ENCODE measurements at regions not wholly inside any gene's neighbourhood (a gene's known extent, or its start where the extent isn't known, plus 50 kb on each side); places are given as distances from the start of the nearest gene placed in this dataset.

- Mint-ChIP-seq H3K36me3 (ENCODE audit: low read depth) (no peaks in the 10 kb centered on the region), H3K4me3 (no peak overlapping the region), H3K27me3 (ENCODE audit: low read depth) (no peaks in the 10 kb centered on the region), H3K27ac (no peak overlapping the region), H3K9me3 (no peaks in the 10 kb centered on the region), H3K4me1 (ENCODE audit: low read depth) (no peaks in the 10 kb centered on the region)
These were observed 561.9 kb upstream of the ADGRL4 start for GRCh38 chr1:79568411-79568810.

GRCh38 chr1:79561521-79561978 lies 555.0 kb upstream of the ADGRL4 start:
- Mint-ChIP-seq H3K27me3 (ENCODE audit: low read depth) (no peaks in the 10 kb centered on the region), H3K36me3 (ENCODE audit: low read depth) (no peaks in the 10 kb centered on the region), H3K4me3 (no peak overlapping the region), H3K9me3 (peaks cover 7% of the 10 kb centered on the region), H3K4me1 (ENCODE audit: low read depth) (no peaks in the 10 kb centered on the region), H3K27ac (no peak overlapping the region)

DNA sequence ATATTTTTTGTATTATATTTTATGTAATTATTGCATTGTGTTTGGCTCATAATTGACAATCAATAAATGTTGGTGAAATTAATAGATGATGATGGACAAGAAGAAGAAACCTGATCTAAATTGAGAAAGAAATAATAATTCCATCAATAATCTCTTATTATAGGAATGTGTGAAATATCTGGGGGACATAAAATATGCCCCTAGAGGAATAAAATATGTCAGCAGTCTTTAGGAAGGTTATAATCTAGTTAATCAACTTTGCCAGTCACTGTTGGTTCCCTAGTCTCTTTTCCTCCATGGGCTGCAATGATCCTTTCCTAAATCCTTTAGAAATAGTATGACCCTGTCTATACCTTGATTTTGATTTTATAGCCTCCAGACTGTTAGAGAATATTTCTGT lies 549.7 kb upstream of the ADGRL4 start:
- Mint-ChIP-seq H3K36me3 (ENCODE audit: low read depth) (no peaks in the 10 kb centered on the region), H3K9me3 (peaks cover 7% of the 10 kb centered on the region), H3K27ac (no peak overlapping the region), H3K4me3 (no peak overlapping the region), H3K27me3 (ENCODE audit: low read depth) (no peaks in the 10 kb centered on the region), H3K4me1 (ENCODE audit: low read depth) (no peaks in the 10 kb centered on the region)

- Mint-ChIP-seq H3K27ac (no peak overlapping the region), H3K36me3 (ENCODE audit: low read depth) (no peaks in the 10 kb centered on the region), H3K9me3 (no peaks in the 10 kb centered on the region), H3K27me3 (ENCODE audit: low read depth) (no peaks in the 10 kb centered on the region), H3K4me1 (ENCODE audit: low read depth) (no peaks in the 10 kb centered on the region), H3K4me3 (no peak overlapping the region)
These were observed 548.2 kb upstream of the ADGRL4 start for GRCh38 chr1:79554688-79555087.

- no peak overlapping the region for H3K27ac Mint-ChIP-seq
- no peaks in the 10 kb centered on the region for H3K27me3 Mint-ChIP-seq (ENCODE audit: low read depth)
- no peak overlapping the region for H3K4me3 Mint-ChIP-seq
- H3K9me3 Mint-ChIP-seq, result no peaks in the 10 kb centered on the region
- H3K36me3 Mint-ChIP-seq (ENCODE audit: low read depth), result no peaks in the 10 kb centered on the region
- no peaks in the 10 kb centered on the region for H3K4me1 Mint-ChIP-seq (ENCODE audit: low read depth)
These were observed 544.8 kb upstream of the ADGRL4 start for GRCh38 chr1:79551321-79551720.

DNA sequence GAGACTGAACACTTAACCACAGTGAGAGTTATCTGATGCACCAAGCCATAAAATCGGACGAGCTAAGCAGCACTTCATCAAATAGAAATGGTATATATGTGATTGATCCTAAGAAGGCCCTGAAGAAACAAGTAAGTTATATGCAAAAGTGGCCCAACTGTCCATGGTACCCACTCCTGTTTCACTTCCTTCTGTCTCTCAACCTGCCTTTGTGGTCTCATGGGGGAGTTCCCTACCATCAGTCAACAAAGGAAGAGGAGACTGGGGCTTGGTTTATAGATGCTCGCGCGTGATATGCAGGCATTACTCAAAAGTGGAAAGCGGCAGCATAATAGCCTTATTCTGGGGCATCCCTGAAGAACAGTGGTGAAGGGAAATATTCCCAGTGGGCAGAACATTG lies 543.9 kb upstream of the ADGRL4 start:
- Mint-ChIP-seq H3K27ac (no peak overlapping the region), H3K27me3 (ENCODE audit: low read depth) (no peaks in the 10 kb centered on the region), H3K4me1 (ENCODE audit: low read depth) (no peaks in the 10 kb centered on the region), H3K9me3 (no peaks in the 10 kb centered on the region), H3K4me3 (no peak overlapping the region), H3K36me3 (ENCODE audit: low read depth) (no peaks in the 10 kb centered on the region)

DNA sequence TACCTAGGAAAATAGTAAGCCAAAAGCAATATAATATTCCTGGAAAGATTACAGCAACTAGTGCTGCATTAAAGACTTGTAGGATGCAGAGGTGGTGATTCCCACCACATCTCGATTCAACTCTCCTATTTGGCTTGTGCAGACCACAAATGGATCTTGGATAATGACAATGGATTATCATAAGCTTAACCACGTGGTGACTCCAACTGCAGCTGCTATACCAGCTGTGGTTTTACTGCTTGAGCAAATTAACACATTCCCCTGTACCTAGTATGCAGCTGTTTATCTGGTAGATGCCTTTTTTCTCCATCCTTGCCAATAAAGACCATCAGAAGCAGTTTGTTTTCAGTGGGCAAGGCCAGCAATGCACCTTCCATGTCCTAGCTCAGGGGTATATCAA lies 542.7 kb upstream of the ADGRL4 start:
- H3K9me3 Mint-ChIP-seq, result no peaks in the 10 kb centered on the region
- no peaks in the 10 kb centered on the region for H3K4me1 Mint-ChIP-seq (ENCODE audit: low read depth)
- no peak overlapping the region for H3K4me3 Mint-ChIP-seq
- H3K27me3 Mint-ChIP-seq (ENCODE audit: low read depth), result no peaks in the 10 kb centered on the region
- no peak overlapping the region for H3K27ac Mint-ChIP-seq
- H3K36me3 Mint-ChIP-seq (ENCODE audit: low read depth), result no peaks in the 10 kb centered on the region

- Mint-ChIP-seq H3K4me1 (ENCODE audit: low read depth) (no peaks in the 10 kb centered on the region), H3K4me3 (no peak overlapping the region), H3K27ac (no peak overlapping the region), H3K27me3 (ENCODE audit: low read depth) (no peaks in the 10 kb centered on the region), H3K9me3 (no peaks in the 10 kb centered on the region), H3K36me3 (ENCODE audit: low read depth) (no peaks in the 10 kb centered on the region)
These were observed 541.0 kb upstream of the ADGRL4 start for GRCh38 chr1:79547514-79547913.

- Mint-ChIP-seq H3K36me3 (ENCODE audit: low read depth) (no peaks in the 10 kb centered on the region), H3K27ac (no peak overlapping the region), H3K4me1 (ENCODE audit: low read depth) (no peaks in the 10 kb centered on the region), H3K4me3 (no peak overlapping the region), H3K27me3 (ENCODE audit: low read depth) (no peaks in the 10 kb centered on the region), H3K9me3 (no peaks in the 10 kb centered on the region)
These were observed 536.9 kb upstream of the ADGRL4 start for GRCh38 chr1:79543394-79543793.

GRCh38 chr1:79539001-79539400 lies 532.5 kb upstream of the ADGRL4 start:
- Mint-ChIP-seq H3K36me3 (ENCODE audit: low read depth) (no peaks in the 10 kb centered on the region), H3K27ac (no peak overlapping the region), H3K27me3 (ENCODE audit: low read depth) (no peaks in the 10 kb centered on the region), H3K4me1 (ENCODE audit: low read depth) (no peaks in the 10 kb centered on the region), H3K4me3 (no peak overlapping the region), H3K9me3 (no peaks in the 10 kb centered on the region)

DNA sequence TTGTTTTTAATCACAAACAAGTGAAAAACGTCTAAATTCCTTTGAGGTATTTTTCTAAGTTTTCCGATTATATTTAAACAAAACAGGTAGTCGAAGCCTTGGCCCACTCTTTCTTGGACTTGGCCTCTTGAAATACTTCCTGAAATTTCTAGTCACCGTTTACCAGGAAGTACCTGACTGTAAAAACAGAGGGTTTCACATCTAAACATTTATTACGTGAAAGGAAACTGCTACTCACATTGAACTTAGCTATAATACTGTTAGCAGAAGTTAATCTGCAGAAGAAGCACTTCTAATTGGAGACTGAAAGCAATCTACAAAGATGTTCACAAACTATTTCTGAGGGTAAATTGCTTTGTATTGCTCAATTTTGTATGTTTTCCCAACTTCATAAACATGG lies 526.0 kb upstream of the ADGRL4 start:
- Mint-ChIP-seq H3K36me3 (ENCODE audit: low read depth) (no peaks in the 10 kb centered on the region), H3K4me3 (no peak overlapping the region), H3K9me3 (no peaks in the 10 kb centered on the region), H3K4me1 (ENCODE audit: low read depth) (no peaks in the 10 kb centered on the region), H3K27me3 (ENCODE audit: low read depth) (no peaks in the 10 kb centered on the region), H3K27ac (no peak overlapping the region)

GRCh38 chr1:79531790-79532189 lies 525.3 kb upstream of the ADGRL4 start:
- no peaks in the 10 kb centered on the region for H3K9me3 Mint-ChIP-seq
- H3K36me3 Mint-ChIP-seq (ENCODE audit: low read depth), result no peaks in the 10 kb centered on the region
- no peak overlapping the region for H3K27ac Mint-ChIP-seq
- no peaks in the 10 kb centered on the region for H3K27me3 Mint-ChIP-seq (ENCODE audit: low read depth)
- H3K4me3 Mint-ChIP-seq, result no peak overlapping the region
- H3K4me1 Mint-ChIP-seq (ENCODE audit: low read depth), result no peaks in the 10 kb centered on the region

- Mint-ChIP-seq H3K27me3 (ENCODE audit: low read depth) (no peaks in the 10 kb centered on the region), H3K4me3 (no peak overlapping the region), H3K4me1 (ENCODE audit: low read depth) (no peaks in the 10 kb centered on the region), H3K9me3 (peaks cover 4% of the 10 kb centered on the region), H3K36me3 (ENCODE audit: low read depth) (no peaks in the 10 kb centered on the region), H3K27ac (no peak overlapping the region)
These were observed 523.9 kb upstream of the ADGRL4 start for GRCh38 chr1:79530476-79530875.

GRCh38 chr1:79530055-79530454 lies 523.5 kb upstream of the ADGRL4 start:
- Mint-ChIP-seq H3K9me3 (peaks cover 4% of the 10 kb centered on the region), H3K27me3 (ENCODE audit: low read depth) (no peaks in the 10 kb centered on the region), H3K4me3 (no peak overlapping the region), H3K36me3 (ENCODE audit: low read depth) (no peaks in the 10 kb centered on the region), H3K4me1 (ENCODE audit: low read depth) (no peaks in the 10 kb centered on the region), H3K27ac (no peak overlapping the region)

DNA sequence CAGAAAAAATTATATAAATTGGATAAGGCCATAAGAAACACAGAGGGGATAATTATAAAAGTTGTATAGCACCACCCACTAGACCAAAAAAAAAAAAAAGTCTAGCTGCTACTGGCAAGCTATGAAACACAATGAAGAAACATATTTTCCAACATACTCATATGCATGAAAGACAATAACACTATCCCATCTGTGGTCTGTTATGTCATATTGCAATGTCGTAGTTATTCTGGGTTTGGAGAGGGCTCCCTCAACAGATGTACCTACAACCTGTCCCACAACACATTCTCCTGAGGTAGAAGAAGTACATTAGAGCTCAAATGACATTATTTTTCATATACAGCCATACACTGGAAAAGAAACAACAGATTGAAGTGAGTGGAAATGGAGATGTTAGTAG lies 517.6 kb upstream of the ADGRL4 start:
- H3K9me3 Mint-ChIP-seq, result peaks cover 10% of the 10 kb centered on the region
- no peak overlapping the region for H3K27ac Mint-ChIP-seq
- no peaks in the 10 kb centered on the region for H3K27me3 Mint-ChIP-seq (ENCODE audit: low read depth)
- no peaks in the 10 kb centered on the region for H3K4me1 Mint-ChIP-seq (ENCODE audit: low read depth)
- H3K36me3 Mint-ChIP-seq (ENCODE audit: low read depth), result no peaks in the 10 kb centered on the region
- H3K4me3 Mint-ChIP-seq, result no peak overlapping the region

DNA sequence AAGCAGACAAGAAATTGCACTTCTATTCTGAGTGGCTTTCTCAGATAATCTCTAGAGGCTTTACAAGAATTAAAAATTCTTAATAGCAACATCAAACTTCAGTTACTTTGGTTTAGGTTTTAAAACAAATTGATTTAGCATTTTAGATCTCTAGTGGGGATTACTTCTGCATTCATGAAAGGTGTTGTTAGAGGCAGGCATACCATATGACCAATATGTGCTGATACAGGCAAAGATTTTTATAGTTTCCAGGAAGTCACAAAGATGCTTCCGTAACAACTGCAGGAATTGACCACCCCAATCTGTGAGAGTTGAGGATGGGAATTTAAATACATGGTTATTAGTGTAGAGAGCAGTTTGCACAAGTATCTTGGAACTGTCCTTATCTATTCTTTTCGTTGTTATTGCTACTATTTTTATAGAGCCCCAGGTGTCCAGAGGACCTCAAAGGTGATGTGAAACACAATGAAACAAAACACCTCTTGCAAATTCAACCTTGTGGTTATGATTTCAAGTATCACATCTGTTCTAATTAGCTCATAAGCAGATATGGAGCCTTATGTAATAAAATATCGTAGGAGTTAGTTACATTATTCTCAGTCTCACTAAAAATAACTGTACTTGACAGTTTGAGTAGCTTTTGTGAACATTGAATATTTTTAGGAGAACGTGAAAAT lies 512.7 kb upstream of the ADGRL4 start:
- Mint-ChIP-seq H3K27ac (no peak overlapping the region), H3K27me3 (ENCODE audit: low read depth) (no peaks in the 10 kb centered on the region), H3K9me3 (peaks cover 14% of the 10 kb centered on the region), H3K4me1 (ENCODE audit: low read depth) (no peaks in the 10 kb centered on the region), H3K4me3 (no peak overlapping the region), H3K36me3 (ENCODE audit: low read depth) (no peaks in the 10 kb centered on the region)

Data from T-helper 1 cell treated with Interleukin-12 subunit alpha and Interleukin-12 subunit beta and Interleukin-4 antibody, amounts not matched to agents 30 μg/mL and 1 μg/mL, for 36 hours (primary cell).